Suppressor macrophage (primary cell): ENCODE measurements at regions not wholly inside any gene's neighbourhood (a gene's known extent, or its start where the extent isn't known, plus 50 kb on each side); places are given as distances from the start of the nearest gene placed in this dataset.

Experiments used
- DNase-seq, 4 experiments: peaks; one replicate each; pipeline ENCODE4 v3.0.0-alpha.2; 2020 to 2022

- DNase-seq = no peak
Measured at GRCh38 chrX:10902001-10902400, 209.1 kb upstream of the HCCS start.

- no peak for DNase-seq
Measured at GRCh38 chrX:10903523-10903922, 207.6 kb upstream of the HCCS start.

- no peak for DNase-seq
Measured at GRCh38 chrX:10904220-10904619, 206.9 kb upstream of the HCCS start.

DNA sequence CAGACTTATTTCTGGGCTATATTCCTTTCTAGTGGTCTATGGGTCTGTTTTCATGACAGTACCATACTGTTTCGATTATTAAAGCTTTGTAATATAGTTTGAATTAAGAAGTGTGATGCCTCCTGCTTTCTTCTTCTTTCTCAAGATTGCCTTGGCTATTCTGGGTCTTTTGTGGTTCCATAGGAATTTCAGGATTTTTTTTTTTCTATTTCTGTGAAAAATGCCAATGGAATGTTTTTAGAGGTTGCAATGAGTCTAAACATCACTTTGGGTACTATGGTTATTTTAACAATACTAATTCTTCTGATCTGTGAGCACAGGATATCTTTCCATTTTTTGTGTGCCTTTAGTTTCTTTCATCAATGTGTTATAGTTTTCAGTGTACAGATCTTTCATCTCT, 204.3 kb upstream of the HCCS start:
- DNase-seq = no peak

DNA sequence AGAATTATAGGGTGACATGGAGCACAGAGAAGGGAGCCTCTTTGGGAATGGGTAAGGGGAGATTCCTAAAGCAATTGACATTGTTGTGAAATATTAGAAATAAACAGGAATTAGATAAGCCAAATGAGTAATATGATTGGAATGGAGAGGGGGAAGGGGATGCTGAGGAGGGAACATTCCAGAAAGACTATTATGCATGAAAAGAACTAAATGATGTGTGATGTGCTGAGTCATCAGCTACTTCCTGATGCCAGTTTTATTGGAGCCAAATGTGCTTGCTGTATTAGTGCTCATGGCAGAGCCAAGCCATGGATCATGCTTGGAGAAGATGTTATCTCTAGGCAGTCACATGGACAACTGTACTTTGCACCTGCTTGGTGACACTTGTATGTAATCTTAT, 189.0 kb upstream of the HCCS start:
- no peak for DNase-seq

- DNase-seq = no peak
Measured at GRCh38 chrX:10922835-10923234, 188.3 kb upstream of the HCCS start.

DNA sequence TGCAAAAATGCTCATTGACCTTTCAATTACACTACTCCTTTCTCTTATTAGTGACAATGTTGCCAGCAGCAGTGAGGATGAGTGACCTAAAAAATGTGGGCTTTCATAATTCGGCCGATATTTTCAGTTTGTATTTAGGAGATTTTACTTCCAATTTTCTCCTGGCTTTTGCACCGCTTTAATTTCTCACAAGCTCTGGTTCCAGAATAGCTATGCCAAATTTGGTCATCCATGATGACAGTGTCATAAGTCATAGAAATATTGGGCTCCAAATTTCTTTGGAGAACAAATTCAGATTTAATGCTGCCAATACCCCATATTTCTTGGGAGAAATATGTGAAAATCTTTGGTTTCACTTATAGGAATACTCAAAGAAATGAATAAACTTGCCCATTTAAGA, 187.7 kb upstream of the HCCS start:
- no peak for DNase-seq

- DNase-seq = no peak
Measured at GRCh38 chrX:10926404-10926803, 184.7 kb upstream of the HCCS start.

DNA sequence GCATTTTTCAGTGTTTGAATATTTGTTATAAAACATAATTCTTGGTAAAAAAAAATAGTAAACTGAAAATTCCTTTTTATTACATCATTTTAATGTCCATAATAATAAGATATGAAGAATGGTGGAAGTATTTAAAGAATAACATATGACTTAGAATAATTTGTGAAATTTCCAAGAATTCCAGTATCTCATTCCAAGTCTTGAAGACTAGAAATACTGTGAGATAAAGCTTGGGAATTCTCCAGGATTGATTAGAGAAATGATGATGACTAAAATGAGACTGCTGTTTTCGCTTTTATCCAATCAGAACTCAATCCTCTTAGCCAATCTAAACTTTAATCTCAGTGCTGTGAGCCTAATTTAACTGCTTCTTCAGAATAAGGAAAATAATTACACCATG, 184.2 kb upstream of the HCCS start:
- DNase-seq = no peak

GRCh38 chrX:10929747-10930146, 181.4 kb upstream of the HCCS start:
- DNase-seq = no peak

- no peak for DNase-seq
Measured at GRCh38 chrX:10930151-10930550, 181.0 kb upstream of the HCCS start.

DNA sequence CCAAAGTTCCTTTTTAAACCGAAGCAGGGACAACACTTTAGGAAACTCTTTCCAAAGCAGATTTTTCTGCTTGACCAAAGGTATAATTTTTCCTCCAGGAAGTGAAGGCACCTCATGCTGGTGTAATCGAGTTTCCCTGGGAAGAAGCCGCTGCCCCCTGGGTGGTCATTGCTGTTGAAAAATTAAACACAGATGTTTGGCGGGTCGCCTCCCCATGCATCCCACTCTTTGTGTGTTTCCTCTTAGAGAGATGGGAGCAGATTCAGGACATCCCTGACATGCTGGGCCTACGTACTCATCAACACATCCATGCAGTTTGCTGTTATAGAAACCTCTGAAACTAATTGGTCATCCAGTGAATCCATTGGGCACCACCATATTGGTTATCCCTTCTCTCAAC, 179.2 kb upstream of the HCCS start:
- no peak for DNase-seq

- DNase-seq = no peak
Measured at GRCh38 chrX:10932842-10933440, 178.2 kb upstream of the HCCS start.

- DNase-seq = no peak
Measured at GRCh38 chrX:10935501-10935900, 175.6 kb upstream of the HCCS start.

DNA sequence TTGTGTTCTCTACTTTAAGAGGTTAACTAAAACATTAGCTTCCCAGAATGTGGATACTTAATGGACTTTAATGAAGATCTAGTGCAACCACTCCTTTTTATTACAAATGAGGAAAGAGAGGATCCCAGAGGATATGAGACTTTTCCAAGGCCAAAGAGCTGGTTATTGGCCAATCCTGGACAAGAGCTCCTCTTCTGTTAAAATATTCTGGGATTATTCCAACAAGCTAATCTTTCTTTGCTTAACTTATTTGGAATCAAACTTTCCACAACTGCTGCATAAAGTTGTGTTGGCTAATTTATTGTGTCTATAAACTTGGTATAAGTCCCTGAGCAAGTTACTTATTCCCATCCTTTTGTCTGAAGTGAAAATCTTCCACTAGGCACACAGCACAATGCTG, 174.2 kb upstream of the HCCS start:
- DNase-seq = no peak

DNA sequence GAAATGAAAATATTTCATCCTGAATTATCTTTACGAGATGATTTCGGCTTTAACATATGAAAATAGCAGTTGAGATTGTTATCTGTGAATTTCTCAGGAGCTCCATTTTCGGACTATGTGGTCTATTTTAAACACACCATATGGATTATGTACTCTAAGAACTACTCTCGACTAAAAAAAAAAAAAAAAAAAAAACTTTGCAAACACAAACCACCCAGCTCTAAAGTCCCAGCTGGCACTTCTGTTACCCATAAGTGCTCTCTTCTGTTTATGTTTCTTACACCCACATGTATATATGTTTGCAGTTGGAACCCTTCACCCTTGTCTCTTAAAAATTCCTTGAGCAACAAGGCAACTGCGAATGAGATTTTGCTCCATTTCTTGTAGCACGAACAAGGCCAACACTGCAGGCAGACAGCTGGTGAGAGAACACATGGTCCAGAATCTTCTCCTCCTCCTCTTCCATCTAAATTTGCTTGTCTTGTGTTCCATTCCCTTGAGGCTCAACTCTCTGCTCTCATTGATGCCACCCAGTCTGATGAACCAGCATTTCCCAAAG, 172.7 kb upstream of the HCCS start:
- DNase-seq = no peak

- no peak for DNase-seq
Measured at GRCh38 chrX:10939424-10939823, 171.7 kb upstream of the HCCS start.

DNA sequence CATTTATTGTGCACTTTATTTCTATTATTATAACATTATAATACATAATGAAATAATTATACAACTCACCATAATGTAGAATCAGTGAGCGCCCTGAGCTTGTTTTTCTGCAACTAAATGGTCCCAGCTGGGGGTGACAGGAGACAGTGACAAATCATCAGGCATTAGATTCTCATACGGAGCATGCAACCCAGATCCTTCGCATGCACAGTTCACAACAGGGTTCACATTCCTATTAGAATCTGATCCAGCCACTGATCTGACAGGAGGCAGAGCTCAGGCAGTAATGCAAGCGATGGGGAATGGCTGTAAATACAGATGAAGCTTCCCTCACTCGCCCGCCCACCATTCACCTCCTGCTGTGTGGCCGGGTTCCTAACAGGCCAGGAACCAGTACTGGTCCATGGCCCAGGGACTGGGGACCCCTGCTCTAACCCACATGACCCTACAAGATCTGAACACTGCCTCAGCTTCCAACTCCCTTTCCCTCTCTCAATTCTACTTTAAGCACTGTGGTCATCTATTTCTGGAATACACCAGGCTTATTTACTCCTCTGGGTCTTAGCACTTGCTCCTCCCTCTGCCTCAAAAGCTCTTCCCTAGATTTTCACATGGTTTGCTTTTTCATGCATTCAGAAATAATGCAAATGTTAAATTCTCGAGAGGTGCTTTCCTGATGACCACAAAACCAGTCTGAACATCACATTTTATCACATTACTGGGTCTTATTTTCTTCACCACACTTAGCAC, 166.8 kb upstream of the HCCS start:
- DNase-seq = no peak

DNA sequence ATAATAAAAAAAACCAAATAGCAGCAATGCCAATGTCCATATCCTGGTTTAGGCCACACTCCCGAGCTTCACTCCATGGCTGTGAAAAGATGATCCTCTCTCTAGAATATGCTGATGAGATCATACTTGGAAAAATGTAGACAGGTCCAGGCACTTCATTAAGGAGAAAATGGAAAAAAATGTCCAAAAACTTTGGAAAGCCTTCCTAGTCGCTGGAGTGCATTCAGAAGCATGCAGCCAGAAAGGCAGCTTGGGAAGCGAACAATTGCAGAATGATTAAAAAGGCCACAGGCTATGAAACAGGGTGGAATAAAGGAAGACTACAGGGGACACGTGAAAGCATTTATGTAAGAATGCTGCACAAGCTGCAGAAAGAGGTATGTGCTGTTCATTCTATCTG, 165.6 kb upstream of the HCCS start:
- DNase-seq = no peak

DNA sequence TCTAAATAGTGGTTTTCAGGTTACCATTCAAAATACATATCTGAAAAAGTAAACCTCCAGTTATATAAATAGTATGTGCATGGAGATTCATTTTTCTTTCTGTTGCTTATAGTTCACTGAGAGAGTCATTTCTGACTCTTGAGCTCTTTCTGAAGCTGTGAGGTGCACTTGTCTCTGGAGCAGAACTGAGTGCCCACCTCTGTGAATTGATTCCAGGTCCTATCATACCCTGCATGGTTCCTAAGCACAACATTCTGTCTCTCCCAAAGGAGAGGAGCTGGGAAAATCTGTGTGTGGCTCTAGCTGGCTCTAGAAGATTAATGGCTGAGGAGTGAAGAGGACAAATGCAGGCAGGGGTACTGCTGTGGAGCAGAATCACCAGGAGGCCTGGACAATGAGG, 161.6 kb upstream of the HCCS start:
- no peak for DNase-seq

GRCh38 chrX:10952619-10953018, 158.5 kb upstream of the HCCS start:
- DNase-seq = peak in 2 of 4 experiments; percentile 0 to 10

DNA sequence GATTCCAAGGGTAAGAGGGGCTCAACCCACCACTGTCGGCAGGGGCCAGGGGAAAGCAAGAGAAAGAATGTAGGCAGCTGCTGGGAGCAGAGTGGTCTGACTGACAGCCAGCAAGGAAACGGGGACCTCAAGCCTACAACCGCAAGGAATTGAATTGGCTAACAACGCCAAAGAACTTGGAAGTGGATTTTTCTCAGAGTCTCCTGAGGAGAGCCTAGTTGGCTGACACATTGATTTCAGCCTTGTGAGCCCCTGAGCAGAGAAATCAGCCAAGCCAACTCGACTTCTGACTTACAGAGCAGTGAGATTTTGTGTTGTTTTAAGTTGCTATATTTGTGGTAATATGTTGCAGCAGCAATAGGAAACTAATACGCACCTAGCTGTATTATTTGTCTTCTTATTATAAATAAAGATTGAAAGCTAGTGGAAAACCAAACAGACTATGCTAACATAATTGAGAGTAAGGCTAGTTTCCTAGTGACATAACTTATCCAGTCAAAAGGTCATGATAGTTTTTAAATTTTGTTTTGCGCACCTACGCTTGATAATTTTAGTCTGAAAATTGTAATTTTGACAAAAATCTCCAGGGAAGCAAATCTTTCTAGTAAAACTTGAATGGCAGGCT, 145.8 kb upstream of the HCCS start:
- DNase-seq = no peak

DNA sequence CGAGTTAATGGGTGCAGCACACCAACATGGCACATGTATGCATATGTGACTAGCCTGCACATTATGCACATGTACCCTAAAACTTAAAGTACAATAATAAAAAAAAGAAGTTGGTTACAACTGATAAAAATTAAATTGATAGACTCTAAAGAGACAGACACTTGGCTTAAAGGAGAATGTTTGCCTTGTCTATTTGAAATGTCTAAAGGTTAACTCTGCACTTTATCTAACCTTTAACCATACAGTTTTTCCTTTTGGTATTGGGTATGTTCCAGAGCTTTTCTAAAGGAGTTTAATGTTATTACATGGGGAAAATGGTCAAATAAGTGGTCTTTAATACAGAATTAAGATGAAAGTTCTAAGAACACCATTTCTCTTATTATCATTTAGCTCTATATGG, 145.1 kb upstream of the HCCS start:
- no peak for DNase-seq

- no peak for DNase-seq
Measured at GRCh38 chrX:10971176-10971575, 140.0 kb upstream of the HCCS start.
